ENCODE measurements at regions not wholly inside any gene's neighbourhood (a gene's known extent, or its start where the extent isn't known, plus 50 kb on each side); places are given as distances from the start of the nearest gene placed in this dataset.
"Not testable (repeated sequence)": the region's sequence is repeated elsewhere in the genome, so short reads cannot be mapped to it uniquely, and the experiment has no call there.

DNA sequence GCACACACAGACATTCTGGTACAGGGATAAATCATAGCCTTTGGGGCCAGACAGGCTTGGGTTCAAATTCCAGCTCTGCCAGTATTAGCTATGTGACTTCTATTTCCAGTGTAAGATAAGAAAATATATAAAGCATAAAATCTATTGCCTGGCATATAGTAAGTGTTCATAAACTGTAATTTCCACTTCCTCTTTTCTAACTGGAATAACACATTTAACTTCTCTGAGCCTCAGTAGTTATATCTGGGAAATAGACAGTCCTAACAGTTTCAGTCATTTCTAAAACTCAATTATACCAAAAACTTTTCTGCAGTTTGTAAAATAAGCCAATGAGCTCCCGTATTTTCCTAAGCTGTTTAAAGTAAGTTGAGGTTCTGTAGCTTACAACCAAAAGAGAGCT is 351.4 kb downstream of the ZNF326 start:
- DNase-seq, result no peak

DNA sequence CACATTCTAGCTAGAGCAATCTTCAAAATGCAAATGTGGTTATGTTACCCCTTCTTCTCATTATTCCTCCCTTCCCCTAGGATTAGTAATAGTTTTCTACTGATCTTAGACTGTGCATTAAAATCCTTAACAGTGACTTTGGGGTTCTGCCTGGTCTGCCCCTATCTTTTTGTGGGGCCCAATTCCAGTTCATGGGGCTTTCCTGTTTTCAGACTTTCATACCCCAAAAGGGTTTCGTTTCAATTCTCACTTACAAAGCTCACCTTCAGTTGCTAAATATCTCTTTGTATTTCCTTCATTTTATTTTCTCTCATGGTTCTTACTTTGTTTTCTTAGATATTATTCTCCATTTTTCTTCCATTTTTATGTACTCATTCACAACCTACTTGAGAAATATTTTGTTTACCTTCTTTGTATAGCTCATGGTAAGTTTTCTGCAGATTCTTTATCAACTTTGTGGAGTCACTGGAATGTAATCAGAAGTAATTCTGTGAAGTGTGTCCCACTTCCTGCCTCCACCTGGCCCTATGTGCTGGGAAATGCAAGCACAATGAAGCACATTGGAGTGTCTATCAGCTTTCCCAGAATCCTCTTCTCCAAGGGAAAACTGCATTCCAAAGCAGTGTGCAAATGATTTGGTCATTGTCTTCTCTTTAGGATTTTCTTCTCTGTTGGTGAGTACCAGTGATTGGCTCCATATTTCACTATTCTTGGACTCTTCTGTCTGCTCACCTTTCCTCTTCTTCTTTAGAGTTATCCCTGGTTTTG is 350.2 kb downstream of the ZNF326 start:
- DNase-seq, result no peak

DNA sequence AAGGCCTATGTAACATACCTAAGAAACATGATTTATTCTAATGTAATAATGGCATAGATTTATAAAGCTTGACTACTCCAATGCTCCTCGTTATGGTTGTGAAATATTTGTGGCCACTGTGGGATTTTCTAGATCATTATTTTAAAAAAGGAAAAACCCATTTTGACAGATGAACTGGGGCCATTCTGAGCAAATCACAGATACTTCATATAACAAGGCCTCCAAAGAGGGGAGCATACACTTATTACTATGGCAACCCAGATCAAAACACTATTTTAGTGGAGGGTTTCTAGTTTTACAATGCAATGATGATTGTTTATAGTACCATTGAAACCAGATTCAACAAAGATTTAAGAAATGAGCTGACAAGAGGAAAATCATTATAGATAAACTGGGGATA is 346.6 kb downstream of the ZNF326 start:
- no peak for DNase-seq

DNA sequence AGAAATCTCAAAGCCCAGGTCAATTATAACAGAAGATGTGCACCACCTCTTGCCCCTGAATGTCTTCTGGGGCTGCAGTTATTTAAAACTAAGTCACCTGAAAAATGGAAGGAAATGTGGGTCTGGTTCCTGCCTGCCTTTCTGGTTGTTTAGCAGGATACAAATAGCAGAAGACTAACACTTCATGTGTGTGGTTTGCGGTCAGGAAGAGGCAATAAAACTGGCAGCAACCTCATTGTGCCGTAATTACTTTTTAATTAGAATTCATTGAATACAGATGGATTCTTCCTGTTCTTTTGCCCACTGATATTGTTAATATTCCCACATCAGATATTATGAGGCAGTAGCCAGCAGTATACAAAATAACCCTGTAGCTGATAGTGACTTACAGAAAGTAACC is 345.7 kb downstream of the ZNF326 start:
- peak; percentile 67 for DNase-seq

DNA sequence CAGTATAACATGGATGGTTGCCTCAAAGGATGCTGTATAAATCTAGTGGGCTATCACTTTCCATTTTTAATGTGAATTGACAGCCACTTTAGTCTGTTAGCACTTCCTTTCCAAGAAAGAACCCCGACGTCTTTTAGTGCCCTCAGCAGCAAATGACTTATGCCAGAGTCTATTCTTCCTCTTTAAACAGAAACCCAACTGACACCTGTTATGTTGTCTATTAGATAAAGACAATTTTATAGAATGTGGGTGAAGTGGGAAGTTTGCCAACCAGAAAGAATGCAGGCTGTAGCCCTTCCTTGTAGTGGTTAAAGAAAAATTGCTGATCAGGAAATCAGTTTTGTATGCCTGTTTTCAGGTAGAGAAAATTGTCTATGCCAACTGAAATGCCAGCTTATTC is 344.9 kb downstream of the ZNF326 start:
- DNase-seq, result peak; percentile 12

DNA sequence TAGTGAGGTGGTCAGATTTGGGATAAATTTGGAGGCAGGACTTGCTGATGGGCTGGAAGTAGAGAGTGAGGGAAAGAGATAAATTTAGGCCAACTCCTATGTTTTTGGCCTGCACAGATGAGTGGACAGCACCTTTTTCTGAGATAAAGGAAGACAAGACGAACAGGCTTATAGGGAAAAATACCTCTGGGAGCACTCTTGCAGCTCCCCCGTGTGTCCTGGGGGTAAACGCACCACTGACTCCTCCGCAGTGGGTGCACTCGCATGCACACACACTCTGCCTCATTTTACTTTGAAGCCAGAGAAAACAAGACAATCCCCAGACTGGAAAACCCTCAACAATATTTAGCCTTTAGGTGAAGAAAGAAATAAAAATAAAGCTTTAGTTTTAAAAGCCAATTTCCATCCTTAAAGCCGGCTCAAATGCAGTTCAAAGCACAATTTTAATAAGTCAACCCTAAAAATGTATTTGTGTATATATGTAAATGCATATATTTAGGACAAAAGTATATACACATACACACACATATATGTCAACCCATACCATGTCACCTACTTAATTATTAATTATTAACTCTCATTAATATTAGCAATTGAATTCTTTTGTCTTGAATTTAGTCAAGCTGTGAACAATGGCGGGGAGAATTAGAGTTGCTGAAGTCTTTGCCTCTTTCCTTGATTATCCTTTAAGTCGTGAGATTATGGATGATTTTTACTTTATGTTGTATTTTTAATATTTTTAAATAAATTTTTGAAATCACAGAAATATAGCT is 341.8 kb downstream of the ZNF326 start:
- DNase-seq, result no peak

DNA sequence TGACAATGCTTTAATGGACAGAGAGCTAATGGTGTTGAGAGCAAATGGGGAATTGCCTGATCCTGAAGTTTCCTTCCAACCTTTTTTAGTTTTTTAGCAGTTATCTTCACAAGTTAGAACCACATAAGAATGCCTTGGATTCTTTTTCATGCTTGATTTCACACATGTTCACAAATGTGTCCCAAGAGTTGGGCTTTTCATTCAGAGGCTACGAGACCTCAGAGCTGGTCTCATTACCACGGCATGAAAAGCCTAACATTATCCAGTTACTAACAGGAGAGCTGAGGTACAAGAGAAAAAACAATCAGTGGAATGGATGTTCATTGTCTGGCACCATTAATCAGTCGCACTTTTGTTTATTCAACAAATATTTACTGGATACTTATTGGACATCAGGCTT is 340.6 kb downstream of the ZNF326 start:
- no peak for DNase-seq

DNA sequence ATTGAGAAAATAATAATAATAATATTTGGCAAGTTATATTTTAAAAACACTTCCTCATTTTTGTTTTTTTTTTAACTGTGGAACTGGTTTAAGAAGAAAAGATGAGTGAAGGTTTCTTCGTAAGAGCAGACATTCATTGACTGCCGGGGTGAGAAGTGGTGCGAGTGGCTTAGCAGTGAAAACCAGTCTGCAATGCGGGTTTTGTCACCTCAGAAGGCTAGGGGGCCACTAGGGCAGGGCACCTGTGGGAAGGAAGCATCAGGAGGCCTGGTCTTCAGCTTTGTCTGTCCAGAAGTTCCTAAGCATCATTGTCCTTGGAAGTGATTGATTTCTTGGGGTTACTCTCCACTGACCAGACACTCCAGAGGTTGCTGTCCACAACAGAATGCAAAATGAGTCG is 339.2 kb downstream of the ZNF326 start:
- DNase-seq, result no peak

DNA sequence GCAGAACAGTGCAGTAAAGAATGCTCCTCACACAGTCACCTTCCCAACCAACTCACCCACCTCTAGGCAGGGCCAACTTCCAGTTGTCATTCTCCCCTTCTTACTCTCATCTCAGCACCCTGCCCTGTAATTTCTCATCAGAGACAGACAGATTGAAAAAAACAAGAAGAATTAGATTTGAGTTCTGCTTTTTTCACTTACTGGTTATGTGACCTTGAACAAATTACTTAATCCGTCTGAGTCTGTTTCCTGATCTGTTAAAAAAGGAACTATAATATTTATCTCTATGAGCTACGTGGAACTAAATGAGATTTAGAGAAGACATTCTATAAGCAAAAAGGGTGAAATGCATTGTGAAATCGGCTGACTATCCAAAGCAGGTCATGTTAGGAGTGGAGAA is 330.3 kb downstream of the ZNF326 start:
- no peak for DNase-seq

DNA sequence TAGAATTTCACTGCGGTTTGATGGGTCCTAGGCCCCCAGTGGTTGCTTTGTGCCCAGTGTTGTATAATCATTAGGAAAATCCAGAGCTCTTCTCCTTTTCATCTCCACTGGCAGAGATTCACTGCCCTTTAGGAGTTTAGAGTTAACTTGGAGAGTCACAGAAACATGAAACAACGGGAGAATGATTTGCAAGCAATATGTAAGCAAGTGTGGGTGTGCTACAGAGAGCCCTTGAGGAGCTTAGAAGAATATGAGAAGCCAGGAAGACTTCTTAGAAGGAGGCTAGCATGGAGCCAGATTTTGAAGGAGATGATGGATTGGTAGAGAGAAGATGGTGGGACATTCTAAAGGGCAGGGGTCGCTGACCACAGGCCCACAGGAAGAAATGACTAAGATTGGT is 327.3 kb downstream of the ZNF326 start:
- DNase-seq, result no peak

DNA sequence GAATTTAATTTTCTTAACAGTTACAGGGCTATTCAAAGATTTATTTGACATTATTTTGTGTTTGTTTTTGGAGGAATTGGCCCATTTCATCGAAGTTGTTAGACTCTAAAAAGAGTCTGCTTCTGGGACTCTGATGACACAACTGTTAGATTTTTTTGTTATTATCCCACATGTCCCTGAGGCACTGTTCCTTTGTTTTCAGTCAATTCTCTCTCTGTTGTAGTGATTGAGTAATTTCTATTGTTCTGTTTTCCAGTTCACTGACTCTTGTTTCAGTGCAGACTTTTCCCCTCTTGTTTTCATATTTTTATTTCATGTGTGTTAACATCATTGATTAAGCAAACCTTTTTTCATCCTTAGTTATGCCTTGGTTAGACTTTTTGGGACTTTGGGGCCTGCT is 325.0 kb downstream of the ZNF326 start:
- DNase-seq, result no peak

DNA sequence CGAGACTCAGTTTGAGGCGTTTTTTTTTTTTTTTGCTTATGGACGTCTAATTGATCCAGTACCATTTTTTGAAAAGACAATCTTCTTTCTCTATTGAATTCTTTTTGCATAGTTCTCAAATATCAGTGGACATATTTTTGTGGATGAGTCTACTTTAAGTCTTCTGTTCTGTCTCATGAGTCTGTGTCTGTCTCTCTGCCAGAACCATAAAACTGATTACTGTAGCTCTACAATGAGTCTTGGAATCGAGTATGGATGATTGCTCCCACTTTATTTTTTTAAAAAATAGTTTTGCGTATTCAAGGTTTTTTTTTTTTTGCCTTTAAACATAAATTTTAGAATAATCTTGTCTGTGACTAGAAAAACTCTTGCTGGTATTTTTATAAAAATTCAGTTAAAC is 323.5 kb downstream of the ZNF326 start:
- no peak for DNase-seq

DNA sequence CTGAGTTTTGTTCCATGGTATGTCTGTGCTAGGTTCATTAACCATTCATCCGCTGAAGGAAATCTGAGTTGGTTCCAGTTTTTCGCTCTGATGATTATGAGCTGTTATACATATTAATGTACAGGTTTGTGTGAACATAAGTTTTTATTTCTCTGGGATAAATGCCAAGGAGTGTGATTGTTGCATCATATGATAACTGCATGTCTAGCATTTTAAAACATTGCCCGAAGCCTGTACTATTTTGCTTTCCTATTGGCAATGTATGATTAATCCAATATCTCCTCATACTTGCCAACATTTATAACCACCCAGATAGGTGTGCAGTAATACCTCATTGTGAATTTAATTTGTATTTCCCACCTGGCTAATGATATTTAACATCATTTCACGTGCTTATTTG is 322.7 kb downstream of the ZNF326 start:
- no peak for DNase-seq

DNA sequence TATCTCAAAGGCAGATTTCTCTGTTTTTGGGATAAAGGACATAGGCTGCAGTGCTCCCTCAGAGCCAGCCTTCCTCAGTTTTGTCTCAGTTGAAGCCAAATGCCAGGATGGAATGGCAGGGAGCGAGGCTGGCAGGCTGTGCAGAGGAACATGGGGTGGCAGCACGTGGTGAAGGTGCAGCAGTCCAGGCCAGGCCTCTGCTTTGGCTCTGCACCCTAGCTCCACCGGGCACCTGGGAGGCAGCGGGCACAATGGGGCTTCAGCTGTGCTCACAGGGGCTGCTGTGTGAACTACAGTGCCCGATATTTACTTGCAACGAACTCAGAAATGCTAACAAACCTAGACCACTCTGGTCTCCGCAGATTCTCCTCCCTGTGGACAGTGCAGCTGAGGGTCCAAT is 319.6 kb downstream of the ZNF326 start:
- no peak for DNase-seq

DNA sequence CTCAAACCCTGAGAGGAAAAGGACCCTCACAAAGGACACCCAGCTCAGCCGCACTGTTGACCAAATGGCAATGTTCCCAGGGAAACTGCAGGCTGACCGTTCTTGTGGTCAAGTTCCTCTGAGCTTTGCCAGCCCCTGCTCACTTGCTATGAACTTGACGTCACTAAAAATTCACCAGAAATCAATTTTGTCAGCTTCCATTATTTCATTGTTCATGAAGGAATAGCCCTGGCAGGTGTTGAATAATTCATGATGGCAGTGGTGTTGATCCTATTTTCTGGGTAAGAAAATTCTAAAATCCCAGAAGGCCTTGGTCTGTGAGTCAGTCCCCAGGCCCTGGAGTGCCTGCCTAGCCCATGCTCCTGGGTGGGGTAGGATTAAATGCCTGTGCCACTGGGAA is 318.9 kb downstream of the ZNF326 start:
- DNase-seq, result no peak

DNA sequence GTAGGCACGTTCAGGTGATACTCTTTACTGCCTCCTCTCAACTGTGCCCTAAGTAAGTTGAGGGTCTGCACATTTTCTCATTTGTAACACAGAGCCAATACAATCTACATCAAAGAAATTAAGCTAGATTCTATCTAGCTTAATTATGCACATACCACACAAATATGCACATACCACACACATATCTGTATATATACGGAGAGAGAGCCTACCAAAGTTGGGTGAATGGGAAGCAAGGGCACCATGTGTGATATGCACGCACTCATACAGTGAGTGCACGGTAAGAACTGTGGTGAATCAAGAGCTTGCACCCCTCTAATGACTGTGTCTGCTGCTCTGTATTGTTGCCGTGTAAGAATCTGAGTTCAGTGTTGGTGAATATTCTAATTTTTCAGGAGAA is 314.9 kb downstream of the ZNF326 start:
- no peak for DNase-seq

DNA sequence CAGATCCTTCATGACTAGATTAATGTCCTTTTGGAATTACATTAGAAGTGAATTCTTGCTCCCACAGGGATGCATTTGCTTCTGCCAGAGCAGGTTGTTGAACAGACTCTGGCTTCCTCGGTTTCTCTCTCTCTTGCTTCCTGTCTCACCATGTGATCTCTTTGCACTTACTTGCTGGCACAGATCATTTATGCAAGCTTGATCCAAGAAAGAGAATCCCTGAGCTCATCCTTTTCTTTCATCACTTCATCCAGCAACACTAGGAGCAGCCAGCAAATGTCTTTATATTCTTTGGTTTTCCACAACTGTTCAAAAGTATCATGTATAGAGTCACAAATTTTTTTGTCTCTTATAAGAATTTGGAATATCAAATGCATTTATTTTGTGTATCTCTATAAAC is 313.5 kb downstream of the ZNF326 start:
- DNase-seq, result no peak

DNA sequence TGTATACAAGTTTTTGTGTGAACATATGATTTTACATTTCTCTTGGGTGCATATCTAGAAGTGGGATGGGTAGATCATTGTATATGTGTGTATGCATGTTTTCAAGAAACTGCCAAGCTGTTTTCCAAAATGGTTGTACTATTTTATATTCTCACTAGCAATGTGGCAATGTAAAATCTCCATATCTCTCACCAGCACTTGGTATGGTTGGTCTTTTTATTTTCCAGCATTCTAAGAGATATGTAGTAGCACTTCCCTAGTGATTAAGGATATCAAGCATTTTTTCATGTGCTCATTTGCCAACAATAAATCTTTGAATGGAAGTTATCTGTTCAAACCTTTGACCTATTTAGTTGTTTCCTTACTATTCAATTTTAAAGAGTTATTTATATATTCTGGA is 310.7 kb downstream of the ZNF326 start:
- no peak for DNase-seq

DNA sequence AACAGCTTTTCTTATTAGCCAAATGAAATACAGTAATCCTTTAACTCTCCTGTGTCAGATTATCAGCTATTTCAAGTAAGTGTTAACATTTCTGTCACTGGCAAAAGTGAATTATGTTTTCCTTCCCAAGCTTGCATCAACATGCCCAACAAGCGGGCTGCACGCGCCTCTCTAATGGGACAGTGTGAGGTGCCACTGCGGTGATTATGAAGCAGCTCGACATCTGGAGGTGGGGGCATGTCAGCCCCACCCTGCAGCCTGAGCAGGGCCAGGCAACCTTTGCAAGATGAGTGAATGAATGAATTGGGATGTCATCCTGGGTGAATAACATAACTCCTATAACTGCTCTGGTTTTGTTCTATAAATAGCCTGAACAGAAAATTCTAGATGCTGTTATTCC is 301.4 kb downstream of the ZNF326 start:
- no peak for DNase-seq

DNA sequence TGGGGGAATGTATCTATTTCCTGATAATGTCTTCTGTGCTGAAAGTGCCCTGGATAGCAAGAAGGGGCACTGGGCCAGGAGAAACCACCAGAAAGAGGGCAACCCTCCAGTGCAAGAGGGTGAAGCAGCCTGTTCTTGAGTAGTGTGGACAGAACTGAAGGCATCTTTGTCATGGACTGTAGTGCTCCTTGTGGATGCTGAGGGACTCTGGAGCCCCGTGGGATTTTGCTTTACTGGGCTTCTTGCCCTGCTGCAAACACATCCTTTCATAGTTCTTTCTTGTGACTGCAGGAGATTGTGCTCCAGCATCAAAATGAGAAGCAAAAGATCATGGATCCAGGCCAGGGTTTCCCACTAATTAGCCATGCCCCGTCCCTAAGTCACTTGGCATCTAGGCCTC is 300.6 kb downstream of the ZNF326 start:
- DNase-seq, result no peak

DNA sequence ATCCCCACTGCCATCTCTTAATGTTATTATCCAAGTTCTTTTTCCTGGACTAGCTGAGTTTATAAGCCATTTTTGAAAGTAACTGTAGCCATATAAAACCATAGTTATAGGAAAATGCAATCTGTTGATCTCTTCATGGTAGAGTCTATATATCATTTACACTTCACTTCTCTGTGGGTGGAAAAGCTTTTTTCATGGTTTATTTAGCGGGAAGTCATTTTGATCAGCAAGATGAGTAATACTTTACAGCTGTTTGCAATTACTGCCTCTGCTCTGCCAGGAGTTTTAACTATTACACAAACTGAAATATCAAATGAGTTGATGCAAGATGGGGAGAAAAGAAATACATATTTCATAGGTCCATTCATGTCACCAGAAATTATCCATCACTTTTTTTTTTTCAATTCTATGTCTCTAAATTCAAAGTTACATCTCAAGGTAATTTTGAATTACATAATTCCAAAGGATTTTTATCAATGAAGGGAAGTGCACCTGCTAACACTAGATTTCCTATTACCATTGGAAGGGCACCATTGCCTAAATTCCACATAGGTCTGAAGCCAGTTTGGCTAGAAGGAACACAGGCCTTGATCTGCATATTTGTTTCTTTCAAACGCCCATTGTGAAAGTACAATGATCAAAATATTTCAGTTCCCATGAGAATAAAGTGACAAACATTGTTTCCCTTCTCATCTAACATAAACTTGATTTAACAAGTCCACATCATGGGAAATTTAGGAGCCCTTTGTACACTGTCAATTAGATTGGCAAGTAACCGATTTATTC is 296.7 kb downstream of the ZNF326 start:
- DNase-seq, result no peak

DNA sequence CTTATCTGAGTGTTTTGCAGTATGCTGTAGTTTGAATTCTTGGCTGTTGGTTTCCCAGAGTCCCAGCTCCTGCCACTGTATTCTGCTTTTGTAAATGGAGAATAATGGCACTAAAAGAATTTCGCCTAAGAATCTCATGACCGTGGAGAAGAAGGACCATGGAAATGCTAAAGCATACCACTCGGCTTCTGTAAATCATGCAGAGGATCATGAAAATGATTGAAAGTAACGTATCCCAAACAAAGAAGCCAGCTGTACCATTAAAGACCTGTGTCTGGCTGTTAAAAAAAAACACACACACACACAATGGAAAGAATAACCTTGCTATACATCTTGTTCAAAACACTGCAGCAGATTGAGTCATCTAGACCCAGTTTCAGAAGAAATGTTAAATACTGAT is 287.9 kb downstream of the ZNF326 start:
- DNase-seq, result no peak

DNA sequence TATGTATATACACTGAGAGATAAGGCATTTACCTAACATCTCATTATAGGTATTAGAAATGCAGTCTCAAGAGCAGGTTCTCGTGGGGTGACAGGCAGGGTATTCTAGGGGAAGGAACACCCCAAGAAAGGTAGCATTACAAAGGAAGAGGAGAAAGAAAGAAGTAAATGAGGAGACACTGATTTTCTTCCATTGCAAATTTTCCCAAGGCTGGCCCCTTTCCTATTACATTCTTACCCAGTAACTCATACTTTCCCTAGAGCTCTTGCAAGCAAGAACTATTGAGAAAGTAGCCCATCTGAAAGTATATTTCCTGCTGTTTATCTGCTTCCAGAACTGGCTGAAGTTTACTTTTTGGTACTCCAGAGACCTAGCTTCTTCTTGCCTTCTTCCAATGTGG is 287.0 kb downstream of the ZNF326 start:
- DNase-seq, result not testable (repeated sequence)

DNA sequence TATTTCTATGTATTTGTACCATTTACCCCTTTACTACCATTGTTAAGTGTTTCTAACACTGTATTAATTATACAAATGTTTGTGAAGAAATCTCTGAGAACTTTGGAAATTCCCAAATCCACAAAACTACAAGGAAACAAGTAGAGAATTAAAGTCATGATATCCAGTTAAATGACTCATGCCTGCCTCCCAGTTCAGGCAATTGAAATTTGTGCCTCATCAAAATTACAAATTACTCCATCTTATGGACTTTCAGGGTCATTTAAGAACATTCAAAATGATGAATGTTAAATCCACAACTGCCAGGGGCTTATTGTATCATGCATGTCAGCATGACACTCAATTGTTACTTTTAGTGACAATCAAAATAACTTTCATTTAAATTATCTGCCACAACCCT is 282.4 kb downstream of the ZNF326 start:
- no peak for DNase-seq

All from DMS153 (cell line).